ENCODE measurements at regions not wholly inside any gene's neighbourhood (a gene's known extent, or its start where the extent isn't known, plus 50 kb on each side); places are given as distances from the start of the nearest gene placed in this dataset.

DNA sequence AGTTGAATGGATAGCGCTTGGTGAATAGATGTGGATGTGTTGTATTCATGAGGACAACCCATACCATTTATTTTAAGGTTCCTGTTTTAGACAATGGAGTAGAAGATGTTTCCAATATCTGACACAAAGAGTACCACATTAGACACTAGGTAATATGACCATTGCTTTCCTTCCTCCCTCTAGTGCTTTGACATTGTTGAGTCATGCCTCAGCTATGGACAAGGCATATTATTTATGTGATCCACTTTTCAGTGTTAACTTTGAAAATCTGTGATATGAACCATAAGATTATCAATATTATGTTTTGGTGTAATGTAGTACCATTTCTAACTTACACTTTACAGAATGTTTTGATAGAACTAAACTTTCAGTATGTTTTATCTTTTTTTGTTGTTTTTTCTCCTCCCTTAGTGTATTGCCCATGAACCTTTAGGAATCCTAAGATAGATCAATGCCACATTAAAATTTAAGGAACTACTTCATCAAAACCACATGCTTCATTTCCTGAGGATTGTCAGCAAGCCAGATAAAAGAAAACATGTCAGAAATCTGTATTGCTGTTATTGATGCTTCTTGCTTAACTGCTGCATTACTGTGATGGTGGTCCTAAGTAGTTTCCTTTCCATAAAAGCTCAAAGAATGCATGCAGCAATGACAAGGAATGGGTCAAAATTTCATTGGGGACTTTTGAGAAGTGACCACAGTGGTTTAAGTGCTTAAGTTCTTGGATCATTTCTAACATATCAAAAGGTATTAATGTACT is 105.0 kb downstream of the PCDH7 start:
- 92% methylated on average over 1 of the region's 1 CpG for WGBS
- no peaks in the 10 kb centered on the region for H3K27me3 ChIP-seq (replicated peaks; ENCODE audit: insufficient read depth)
- H3K4me3 ChIP-seq: no peak overlapping the region
- H3K4me1 ChIP-seq (replicated peaks): no peaks in the 10 kb centered on the region
- no peak overlapping the region for H3K27ac ChIP-seq
- no peaks in the 10 kb centered on the region for H3K9me3 ChIP-seq
- DNase-seq (ENCODE audit: low spot score): no peak
- intact Hi-C loops (cut with DNase I): no loop called here
- no peaks in the 10 kb centered on the region for H3K36me3 ChIP-seq
- TF ChIP-seq POLR2AphosphoS5 (IDR thresholded peaks at IDR 0.05) (no peak), POLR2A (IDR thresholded peaks at IDR 0.05) (no peak)
- TF ChIP-seq, protein P1, sequence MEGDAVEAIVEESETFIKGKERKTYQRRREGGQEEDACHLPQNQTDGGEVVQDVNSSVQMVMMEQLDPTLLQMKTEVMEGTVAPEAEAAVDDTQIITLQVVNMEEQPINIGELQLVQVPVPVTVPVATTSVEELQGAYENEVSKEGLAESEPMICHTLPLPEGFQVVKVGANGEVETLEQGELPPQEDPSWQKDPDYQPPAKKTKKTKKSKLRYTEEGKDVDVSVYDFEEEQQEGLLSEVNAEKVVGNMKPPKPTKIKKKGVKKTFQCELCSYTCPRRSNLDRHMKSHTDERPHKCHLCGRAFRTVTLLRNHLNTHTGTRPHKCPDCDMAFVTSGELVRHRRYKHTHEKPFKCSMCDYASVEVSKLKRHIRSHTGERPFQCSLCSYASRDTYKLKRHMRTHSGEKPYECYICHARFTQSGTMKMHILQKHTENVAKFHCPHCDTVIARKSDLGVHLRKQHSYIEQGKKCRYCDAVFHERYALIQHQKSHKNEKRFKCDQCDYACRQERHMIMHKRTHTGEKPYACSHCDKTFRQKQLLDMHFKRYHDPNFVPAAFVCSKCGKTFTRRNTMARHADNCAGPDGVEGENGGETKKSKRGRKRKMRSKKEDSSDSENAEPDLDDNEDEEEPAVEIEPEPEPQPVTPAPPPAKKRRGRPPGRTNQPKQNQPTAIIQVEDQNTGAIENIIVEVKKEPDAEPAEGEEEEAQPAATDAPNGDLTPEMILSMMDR (IDR thresholded peaks at IDR 0.05): no peak

DNA sequence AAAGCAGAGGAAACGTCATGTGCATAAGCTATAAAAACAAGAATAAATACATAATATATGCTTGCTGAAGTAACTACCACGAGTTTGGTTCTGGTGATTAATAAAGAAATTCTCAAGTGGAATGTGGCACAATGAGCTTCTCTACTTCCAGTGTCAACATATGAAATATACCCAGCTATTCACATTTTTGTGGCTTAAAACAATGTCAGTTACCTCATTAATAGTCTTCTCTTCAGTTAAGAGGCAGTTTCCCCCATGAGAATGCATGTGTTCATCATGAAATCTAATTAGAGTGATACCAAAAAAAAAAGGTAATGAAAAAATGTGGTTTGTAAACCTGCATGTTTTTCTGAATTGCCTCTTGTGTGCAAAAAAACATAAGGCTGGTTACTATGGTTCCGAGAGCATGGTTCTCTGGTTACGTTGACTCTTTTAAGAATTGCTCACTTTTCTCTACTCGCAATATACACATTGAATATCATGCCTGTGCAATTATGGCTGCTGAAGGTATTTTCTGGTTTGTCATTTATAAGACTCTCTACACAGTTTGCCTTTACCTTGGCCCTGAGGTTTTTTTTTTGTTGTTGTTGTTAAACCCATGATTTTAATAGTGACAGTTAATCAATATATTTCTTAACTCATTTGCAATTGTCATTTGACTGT is 108.2 kb downstream of the PCDH7 start:
- WGBS: 89% methylated on average over 5 of the region's 5 CpGs
- no peak for TF ChIP-seq POLR2AphosphoS5 (IDR thresholded peaks at IDR 0.05)

DNA sequence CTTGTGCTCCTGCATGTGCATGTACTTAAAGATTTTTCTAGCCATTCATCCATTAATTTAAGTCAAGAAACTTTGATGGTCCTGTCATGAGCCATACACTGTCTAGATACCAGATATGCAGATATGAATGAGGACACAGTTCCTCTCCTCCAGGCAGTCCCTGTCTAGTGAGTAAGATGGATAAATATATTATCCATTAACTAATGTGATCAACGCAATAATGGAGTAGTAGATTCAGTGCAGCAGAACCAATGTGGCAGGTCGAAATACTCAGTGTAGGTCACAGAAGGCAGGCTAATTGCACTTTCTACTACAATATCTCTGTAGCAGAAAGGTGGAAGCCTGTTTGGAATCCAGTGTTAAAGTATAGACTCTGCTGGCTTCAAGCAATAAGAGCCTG is 112.5 kb downstream of the PCDH7 start:
- TF ChIP-seq, protein P1 (IDR thresholded peaks at IDR 0.05): no peak
- TF ChIP-seq POLR2A (IDR thresholded peaks at IDR 0.05) (no peak), POLR2AphosphoS5 (IDR thresholded peaks at IDR 0.05) (no peak)
- no peaks in the 10 kb centered on the region for H3K27me3 ChIP-seq (replicated peaks; ENCODE audit: insufficient read depth)
- H3K4me1 ChIP-seq (replicated peaks): no peaks in the 10 kb centered on the region
- intact Hi-C loops (cut with DNase I): no loop called here
- WGBS: 86% methylated on average over 2 of the region's 2 CpGs
- H3K9me3 ChIP-seq: no peaks in the 10 kb centered on the region
- no peaks in the 10 kb centered on the region for H3K36me3 ChIP-seq
- DNase-seq (ENCODE audit: low spot score): no peak
- no peak overlapping the region for H3K27ac ChIP-seq
- no peak overlapping the region for H3K4me3 ChIP-seq

More for the DNA sequence above, 108.2 kb downstream of the PCDH7 start:
- Histone ChIP-seq H3K4me3 (no peak overlapping the region), H3K36me3 (no peaks in the 10 kb centered on the region), H3K27me3 (replicated peaks; ENCODE audit: insufficient read depth) (no peaks in the 10 kb centered on the region), H3K9me3 (no peaks in the 10 kb centered on the region), H3K4me1 (replicated peaks) (no peaks in the 10 kb centered on the region), H3K27ac (no peak overlapping the region)
- no peak for DNase-seq (ENCODE audit: low spot score)
- intact Hi-C loops (cut with DNase I): no loop called here

DNA sequence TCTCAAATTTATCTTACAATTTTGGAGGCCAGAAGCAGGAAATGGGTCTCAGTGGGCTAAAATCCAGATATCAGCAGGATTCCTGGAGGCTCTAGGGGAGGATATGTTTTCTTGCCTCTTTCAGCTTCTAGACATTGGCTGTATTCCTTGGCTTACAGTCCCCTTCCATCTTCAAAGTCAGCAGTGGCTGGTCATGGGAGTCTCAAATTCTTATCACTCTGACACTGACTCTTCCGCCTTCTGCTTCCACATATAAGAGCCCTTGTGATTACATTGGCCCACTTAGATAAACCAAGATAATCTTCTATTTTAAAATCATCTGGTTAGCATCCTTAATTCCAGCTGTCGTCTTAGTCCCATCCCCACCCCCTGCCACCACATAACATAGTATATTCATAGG is 113.0 kb downstream of the PCDH7 start:
- Histone ChIP-seq H3K27me3 (replicated peaks; ENCODE audit: insufficient read depth) (no peaks in the 10 kb centered on the region), H3K27ac (no peak overlapping the region), H3K4me3 (no peak overlapping the region), H3K36me3 (no peaks in the 10 kb centered on the region), H3K9me3 (no peaks in the 10 kb centered on the region), H3K4me1 (replicated peaks) (no peaks in the 10 kb centered on the region)
- intact Hi-C loops (cut with DNase I): no loop called here
- TF ChIP-seq, protein P1 (IDR thresholded peaks at IDR 0.05): no peak
- no peak for TF ChIP-seq POLR2AphosphoS5 (IDR thresholded peaks at IDR 0.05)
- no peak for TF ChIP-seq POLR2A (IDR thresholded peaks at IDR 0.05)
- WGBS: 96% methylated on average over 2 of the region's 2 CpGs
- DNase-seq (ENCODE audit: low spot score): no peak

DNA sequence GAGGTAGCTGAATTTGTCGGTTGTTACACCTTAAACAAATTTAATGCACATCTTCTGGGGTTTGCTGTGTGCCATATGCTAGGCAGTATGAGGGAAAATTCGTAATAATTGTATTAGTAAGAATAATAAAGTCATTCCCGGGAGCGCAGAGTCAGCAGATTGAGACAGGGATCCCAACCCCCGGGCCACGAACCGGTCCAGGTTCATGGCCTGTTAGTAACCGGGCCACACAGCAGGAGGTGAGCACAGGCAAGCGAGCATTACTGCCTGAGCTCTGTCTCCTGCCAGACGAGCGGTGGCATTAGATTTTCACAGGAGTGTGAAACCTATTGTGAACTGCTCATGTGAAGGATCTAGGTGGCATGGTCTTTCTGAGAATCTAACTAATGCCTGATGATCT is 114.9 kb downstream of the PCDH7 start:
- Histone ChIP-seq H3K36me3 (no peaks in the 10 kb centered on the region), H3K9me3 (no peaks in the 10 kb centered on the region)

More for the DNA sequence above, 114.9 kb downstream of the PCDH7 start:
- WGBS: 96% methylated on average over 11 of the region's 11 CpGs
- intact Hi-C loops (cut with DNase I): no loop called here
- no peaks in the 10 kb centered on the region for H3K4me1 ChIP-seq (replicated peaks)
- no peak for DNase-seq (ENCODE audit: low spot score)
- no peaks in the 10 kb centered on the region for H3K27me3 ChIP-seq (replicated peaks; ENCODE audit: insufficient read depth)
- TF ChIP-seq, protein P1 (IDR thresholded peaks at IDR 0.05): no peak
- TF ChIP-seq POLR2AphosphoS5 (IDR thresholded peaks at IDR 0.05): no peak
- no peak for TF ChIP-seq POLR2A (IDR thresholded peaks at IDR 0.05)
- H3K27ac ChIP-seq: no peak overlapping the region
- H3K4me3 ChIP-seq: no peak overlapping the region
